Fibroblast of villous mesenchyme (primary cell): ENCODE measurements at regions not wholly inside any gene's neighbourhood (a gene's known extent, or its start where the extent isn't known, plus 50 kb on each side); places are given as distances from the start of the nearest gene placed in this dataset.

ENCODE experiments used
- DNase-seq: peaks from one replicate; pipeline ENCODE4 v3.0.0-alpha.2; 2010; ENCODE audit warnings: low read depth
- H3K4me3 ChIP-seq: 2 replicates; pipeline ENCODE4 v1.5.1; 2011; ENCODE audit warnings: low read depth, mild to moderate bottlenecking, low read length
- CTCF ChIP-seq: IDR thresholded peaks from 2 replicates; pipeline ENCODE4 v1.5.1; 2012; ENCODE audit warnings: low read depth, mild to moderate bottlenecking, low read length; ENCODE audit not compliant: insufficient read depth

DNA sequence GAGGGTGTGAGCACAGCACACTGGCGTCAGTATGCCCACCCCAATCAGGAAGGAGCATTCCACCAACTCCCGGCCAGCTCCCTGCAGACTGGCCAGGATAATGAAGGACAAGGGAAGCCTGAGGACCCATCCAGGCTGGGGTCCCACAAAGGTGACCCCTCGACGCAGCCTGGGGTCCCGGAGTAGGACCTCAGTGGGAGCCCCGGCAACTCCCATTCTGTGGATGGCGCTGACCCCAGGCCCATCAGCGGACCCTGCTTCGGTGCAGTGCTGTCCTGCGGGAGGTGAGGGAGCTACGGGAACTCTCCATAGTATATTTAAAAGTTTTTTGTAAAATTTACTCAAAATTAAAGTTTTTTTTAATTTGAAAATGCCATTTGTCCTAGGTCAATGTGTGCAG, 137.7 kb upstream of the NKX1-1 start:
- no peak for TF ChIP-seq CTCF
- DNase-seq, result no peak
- no peak overlapping the region for H3K4me3 ChIP-seq

- no peak overlapping the region for H3K4me3 ChIP-seq
- TF ChIP-seq CTCF, result no peak
- DNase-seq, result no peak
Observed at GRCh38 chr4:1543561-1543960, 137.3 kb upstream of the NKX1-1 start.

GRCh38 chr4:1542516-1543320, 136.5 kb upstream of the NKX1-1 start:
- no peak for TF ChIP-seq CTCF
- no peak overlapping the region for H3K4me3 ChIP-seq
- DNase-seq, result no peak

DNA sequence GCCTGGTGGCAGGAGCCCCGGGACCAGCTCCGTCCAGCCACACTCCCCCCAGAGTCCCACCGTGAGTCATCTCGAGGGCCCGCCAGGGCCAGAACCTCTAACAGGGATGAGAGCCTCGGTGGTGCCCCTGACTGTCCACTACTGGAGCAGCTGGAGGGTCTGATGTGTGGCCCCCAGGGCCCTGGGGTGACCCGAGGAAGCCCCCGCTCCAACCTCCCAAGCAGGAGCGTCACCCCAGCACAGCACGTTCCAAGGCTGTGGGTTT, 135.9 kb upstream of the NKX1-1 start:
- no peak for TF ChIP-seq CTCF
- no peak overlapping the region for H3K4me3 ChIP-seq
- no peak for DNase-seq

- no peak overlapping the region for H3K4me3 ChIP-seq
- DNase-seq, result no peak
- TF ChIP-seq CTCF, result no peak
Observed at GRCh38 chr4:1541449-1542225, 135.4 kb upstream of the NKX1-1 start.

GRCh38 chr4:1540601-1541375, 134.5 kb upstream of the NKX1-1 start:
- TF ChIP-seq CTCF, result no peak
- H3K4me3 ChIP-seq, result no peak overlapping the region
- DNase-seq, result no peak
